Skeletal muscle satellite cell (primary cell): ENCODE measurements at regions not wholly inside any gene's neighbourhood (a gene's known extent, or its start where the extent isn't known, plus 50 kb on each side); places are given as distances from the start of the nearest gene placed in this dataset.

Source experiments
- H3K27me3 ChIP-seq: 2 replicates; pipeline ENCODE4 v1.7.0; 2013; ENCODE audit warnings: low read length; ENCODE audit not compliant: control insufficient read depth, insufficient read depth
- H3K36me3 ChIP-seq: 2 replicates; pipeline ENCODE4 v1.7.0; 2013; ENCODE audit warnings: mild to moderate bottlenecking, control low read depth, low read length; ENCODE audit not compliant: insufficient read depth
- H3K4me1 ChIP-seq: 2 replicates; pipeline ENCODE4 v1.7.0; 2013; ENCODE audit warnings: low read length; ENCODE audit not compliant: control insufficient read depth, insufficient read depth
- H3K4me2 ChIP-seq: 2 replicates; pipeline ENCODE4 v1.7.0; 2013; ENCODE audit warnings: mild to moderate bottlenecking, low read length
- H3K4me3 ChIP-seq: 2 replicates; pipeline ENCODE4 v1.7.0; 2013; ENCODE audit warnings: low read length
- H3K9ac ChIP-seq: 2 replicates; pipeline ENCODE4 v1.7.0; 2013; ENCODE audit warnings: mild to moderate bottlenecking, low read depth, low read length, moderate library complexity
- H3K9me3 ChIP-seq: replicated peaks from 2 replicates; pipeline ENCODE4 v1.7.0; 2013; ENCODE audit warnings: mild to moderate bottlenecking, control low read depth, low read length

DNA sequence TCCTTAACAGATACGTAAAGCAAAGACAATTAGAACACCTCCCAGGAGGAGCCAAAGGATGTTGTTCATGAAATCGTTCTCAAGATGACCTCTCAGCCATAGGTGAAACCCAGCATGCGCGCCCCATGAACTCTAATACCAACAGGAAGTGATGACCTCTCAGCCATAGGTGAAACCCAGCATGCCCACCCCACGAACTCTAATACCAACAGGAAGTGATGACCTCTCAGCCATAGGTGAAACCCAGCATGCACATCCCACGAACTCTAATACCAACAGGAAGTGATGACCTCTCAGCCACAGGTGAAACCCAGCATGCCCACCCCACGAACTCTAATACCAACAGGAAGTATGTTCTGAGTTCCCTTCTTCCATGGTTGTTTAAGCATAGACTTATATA is 205.2 kb upstream of the ADARB2 start:
- Histone ChIP-seq H3K4me1 (no peaks in the 10 kb centered on the region), H3K27me3 (no peaks in the 10 kb centered on the region), H3K4me3 (no peak overlapping the region), H3K9me3 (peaks cover 8% of the 10 kb centered on the region), H3K4me2 (no peak overlapping the region), H3K9ac (no peak overlapping the region), H3K36me3 (no peaks in the 10 kb centered on the region)

DNA sequence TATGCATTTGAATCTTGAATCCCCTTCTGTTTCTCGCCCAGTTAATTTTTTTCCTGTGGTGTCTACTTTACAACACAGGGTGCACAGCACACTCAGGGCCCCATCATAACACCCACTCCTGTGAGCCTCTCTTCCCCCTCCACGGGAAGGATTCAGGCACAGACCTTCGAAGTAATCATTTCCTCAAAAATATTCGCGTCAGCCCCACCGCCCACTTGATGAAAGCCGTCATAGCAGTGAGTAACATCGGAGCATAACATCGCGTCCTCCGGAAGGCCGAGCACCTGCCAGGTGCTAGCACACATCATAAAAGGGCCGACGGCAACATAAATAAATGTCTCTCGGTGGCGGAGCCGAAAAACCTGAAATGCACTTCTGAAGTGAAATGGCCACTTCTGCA is 201.7 kb upstream of the ADARB2 start:
- H3K4me3 ChIP-seq, result no peak overlapping the region
- no peak overlapping the region for H3K4me2 ChIP-seq
- no peak overlapping the region for H3K9ac ChIP-seq
- no peaks in the 10 kb centered on the region for H3K36me3 ChIP-seq
- H3K4me1 ChIP-seq, result no peaks in the 10 kb centered on the region
- H3K27me3 ChIP-seq, result no peaks in the 10 kb centered on the region
- H3K9me3 ChIP-seq, result peaks cover 12% of the 10 kb centered on the region

DNA sequence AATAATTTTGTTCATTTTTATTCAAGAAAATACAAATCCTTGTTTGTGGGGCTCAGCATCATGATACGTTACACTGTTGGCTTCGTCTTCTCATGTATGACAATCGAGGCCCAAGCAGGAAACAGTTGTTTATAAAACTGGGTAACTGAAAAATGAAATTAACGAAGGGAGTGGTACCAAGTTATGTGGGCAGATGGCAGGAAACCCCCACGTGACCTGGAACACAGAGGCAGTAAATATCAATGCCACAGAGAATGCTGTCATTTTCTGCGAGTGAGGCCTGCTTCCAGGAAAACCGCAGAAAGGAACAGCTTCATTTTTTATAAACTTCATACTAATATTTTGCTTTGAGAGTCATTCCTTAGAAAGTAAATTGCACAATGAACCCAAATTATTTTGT is 201.0 kb upstream of the ADARB2 start:
- Histone ChIP-seq H3K4me3 (no peak overlapping the region), H3K4me1 (no peaks in the 10 kb centered on the region)

DNA sequence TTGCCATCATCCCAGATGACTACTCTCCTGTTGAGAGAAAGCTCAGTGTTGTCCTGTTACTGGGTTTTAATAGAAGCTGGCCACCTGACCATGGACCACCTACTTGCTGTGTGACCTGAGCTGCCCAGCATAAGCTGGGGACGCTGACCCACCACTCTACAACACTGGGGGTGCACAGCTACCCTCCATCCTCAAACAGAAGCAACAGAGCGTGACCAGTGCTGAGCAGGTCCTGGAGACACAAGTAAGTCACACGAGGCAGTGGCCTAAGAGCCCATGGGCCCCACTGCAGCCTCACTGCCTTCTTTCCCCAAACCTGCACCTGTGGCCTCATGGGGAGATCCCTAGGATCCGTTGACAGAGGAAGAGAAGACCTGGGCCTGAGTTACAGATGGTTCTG is 198.6 kb upstream of the ADARB2 start:
- Histone ChIP-seq H3K4me3 (no peak overlapping the region), H3K9me3 (peaks cover 9% of the 10 kb centered on the region), H3K9ac (no peak overlapping the region), H3K27me3 (no peaks in the 10 kb centered on the region), H3K36me3 (no peaks in the 10 kb centered on the region), H3K4me1 (no peaks in the 10 kb centered on the region), H3K4me2 (no peak overlapping the region)

More for the DNA sequence above, 201.0 kb upstream of the ADARB2 start:
- Histone ChIP-seq H3K9me3 (peaks cover 12% of the 10 kb centered on the region), H3K27me3 (no peaks in the 10 kb centered on the region), H3K4me2 (no peak overlapping the region), H3K9ac (no peak overlapping the region), H3K36me3 (no peaks in the 10 kb centered on the region)

DNA sequence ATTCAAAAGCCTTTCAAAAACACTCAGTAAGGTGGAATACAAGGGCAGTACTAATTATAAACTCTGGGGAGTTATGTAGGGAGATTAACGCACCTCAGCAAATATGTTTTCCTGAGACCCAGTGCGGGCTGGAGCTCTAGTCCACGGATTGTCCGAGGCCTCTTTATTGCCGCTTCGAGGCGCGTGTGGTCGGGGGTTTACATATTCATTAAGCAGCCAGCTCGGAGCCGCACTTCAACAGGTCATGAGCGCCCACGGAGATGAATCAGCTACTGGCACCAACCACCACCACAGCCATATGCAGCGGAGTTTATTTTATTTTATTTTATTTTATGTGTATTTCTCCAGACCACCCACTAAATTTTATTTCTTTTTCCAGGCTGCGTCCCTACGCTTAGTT is 195.9 kb upstream of the ADARB2 start:
- Histone ChIP-seq H3K9me3 (peaks cover 9% of the 10 kb centered on the region), H3K9ac (no peak overlapping the region), H3K36me3 (no peaks in the 10 kb centered on the region), H3K27me3 (no peaks in the 10 kb centered on the region), H3K4me3 (no peak overlapping the region), H3K4me2 (no peak overlapping the region), H3K4me1 (no peaks in the 10 kb centered on the region)

DNA sequence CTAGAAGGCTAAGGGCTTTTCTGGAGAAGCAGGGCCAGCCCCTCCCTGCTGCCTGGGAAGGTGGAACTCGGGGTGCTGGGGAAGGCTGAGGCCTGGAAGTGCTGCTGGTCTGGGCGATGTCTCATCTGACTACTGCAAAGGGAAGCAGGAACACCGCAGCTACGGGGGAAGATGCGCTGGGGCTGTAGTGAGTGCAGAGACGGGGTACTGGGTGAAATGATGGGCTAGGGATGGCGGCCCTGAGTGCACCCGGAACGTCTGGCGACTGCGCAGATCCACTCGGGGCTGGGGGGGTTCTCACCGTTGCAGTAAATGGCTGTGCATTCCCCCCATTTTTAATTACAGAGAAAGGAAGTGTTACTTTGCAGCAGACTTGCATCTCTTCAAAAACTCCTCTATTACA is 195.4 kb upstream of the ADARB2 start:
- Histone ChIP-seq H3K9ac (no peak overlapping the region), H3K27me3 (no peaks in the 10 kb centered on the region), H3K4me2 (no peak overlapping the region), H3K4me1 (no peaks in the 10 kb centered on the region), H3K4me3 (no peak overlapping the region), H3K36me3 (no peaks in the 10 kb centered on the region), H3K9me3 (peaks cover 9% of the 10 kb centered on the region)

DNA sequence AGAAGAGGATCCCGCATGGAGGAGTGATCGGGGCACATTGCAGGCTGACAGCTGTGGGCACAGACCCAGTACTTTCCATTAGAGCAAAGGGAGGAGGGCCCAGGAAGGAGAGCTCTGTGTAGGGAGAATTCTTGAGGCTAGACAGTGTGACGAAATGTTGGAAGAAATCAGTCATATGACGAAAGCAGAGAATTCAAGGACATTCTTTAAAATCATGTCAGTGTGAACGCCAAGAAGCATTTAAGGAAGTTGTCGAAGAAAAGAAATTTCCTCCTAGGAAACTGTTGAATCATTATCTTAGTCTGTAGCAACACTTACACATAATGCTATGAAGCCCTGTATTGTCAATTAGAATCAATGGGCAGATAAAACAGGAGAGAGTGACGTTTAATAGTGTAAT is 191.3 kb upstream of the ADARB2 start:
- no peak overlapping the region for H3K4me2 ChIP-seq
- no peaks in the 10 kb centered on the region for H3K9me3 ChIP-seq
- H3K36me3 ChIP-seq, result no peaks in the 10 kb centered on the region
- no peak overlapping the region for H3K9ac ChIP-seq
- H3K4me3 ChIP-seq, result no peak overlapping the region
- H3K27me3 ChIP-seq, result no peaks in the 10 kb centered on the region
- no peaks in the 10 kb centered on the region for H3K4me1 ChIP-seq

DNA sequence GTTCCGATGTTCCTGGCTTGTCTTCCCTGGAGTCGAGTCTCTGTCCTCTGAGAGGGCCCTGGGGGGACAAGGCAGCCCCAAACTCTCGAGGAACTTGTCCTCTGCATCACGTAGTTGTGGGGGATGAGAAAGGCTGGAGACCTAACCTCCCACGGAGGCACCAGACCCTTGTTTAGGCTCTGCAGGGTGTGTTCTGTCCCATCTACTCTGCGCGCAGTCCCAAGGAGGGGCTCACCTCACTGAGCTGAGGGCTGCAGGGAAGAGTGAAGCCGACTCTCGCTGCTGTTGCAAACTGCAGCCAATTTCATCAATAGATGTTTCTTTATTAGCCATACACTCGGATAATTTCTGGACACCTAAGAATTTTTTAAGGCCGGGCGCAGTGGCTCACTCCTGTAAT is 186.7 kb upstream of the ADARB2 start:
- H3K36me3 ChIP-seq, result no peaks in the 10 kb centered on the region
- H3K4me2 ChIP-seq, result no peak overlapping the region
- no peaks in the 10 kb centered on the region for H3K27me3 ChIP-seq
- no peak overlapping the region for H3K4me3 ChIP-seq
- no peaks in the 10 kb centered on the region for H3K9me3 ChIP-seq
- no peak overlapping the region for H3K9ac ChIP-seq
- H3K4me1 ChIP-seq, result no peaks in the 10 kb centered on the region

DNA sequence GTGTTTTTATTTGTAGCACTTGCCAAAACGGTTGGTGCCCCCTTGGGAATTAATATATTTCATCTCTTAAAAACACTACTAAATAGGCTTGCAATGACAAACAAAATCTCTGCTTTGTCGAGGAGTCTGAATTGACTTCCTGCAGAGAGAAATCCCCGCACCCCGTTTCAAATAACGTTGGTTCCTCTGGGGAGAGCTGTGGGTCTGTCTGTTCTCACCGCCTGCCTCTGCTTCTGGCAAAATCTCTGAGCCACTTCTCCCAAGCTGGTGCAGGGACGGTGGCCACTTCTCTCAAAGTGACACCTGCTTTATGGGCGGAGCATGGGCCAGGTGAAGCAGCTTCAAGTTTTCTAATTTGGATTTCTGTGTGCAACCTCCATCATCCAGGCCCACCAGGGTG is 186.3 kb upstream of the ADARB2 start:
- Histone ChIP-seq H3K4me1 (no peaks in the 10 kb centered on the region), H3K9ac (no peak overlapping the region), H3K36me3 (no peaks in the 10 kb centered on the region), H3K27me3 (no peaks in the 10 kb centered on the region), H3K9me3 (no peaks in the 10 kb centered on the region), H3K4me2 (no peak overlapping the region), H3K4me3 (no peak overlapping the region)

DNA sequence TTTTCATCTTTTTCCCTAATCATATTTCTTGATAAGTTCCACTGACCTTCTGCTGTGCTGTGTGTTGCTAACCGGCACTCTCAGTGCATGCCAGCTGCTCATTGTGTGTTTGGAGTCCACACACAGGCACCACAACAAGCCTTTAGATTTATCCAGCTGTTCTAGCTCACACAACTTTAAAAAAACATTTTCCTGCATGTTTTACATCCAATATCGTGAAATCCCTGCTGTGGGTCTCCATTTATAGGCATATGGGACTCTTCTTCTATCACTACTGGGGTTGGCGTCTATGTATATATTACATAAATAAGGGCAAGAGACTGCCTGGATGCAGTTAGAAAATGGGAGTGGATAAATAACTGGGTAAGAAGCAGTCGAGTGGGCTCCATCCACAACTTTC is 183.6 kb upstream of the ADARB2 start:
- no peak overlapping the region for H3K9ac ChIP-seq
- H3K4me2 ChIP-seq, result no peak overlapping the region
- H3K4me1 ChIP-seq, result no peaks in the 10 kb centered on the region
- H3K36me3 ChIP-seq, result no peaks in the 10 kb centered on the region
- H3K9me3 ChIP-seq, result no peaks in the 10 kb centered on the region
- no peak overlapping the region for H3K4me3 ChIP-seq
- H3K27me3 ChIP-seq, result no peaks in the 10 kb centered on the region

DNA sequence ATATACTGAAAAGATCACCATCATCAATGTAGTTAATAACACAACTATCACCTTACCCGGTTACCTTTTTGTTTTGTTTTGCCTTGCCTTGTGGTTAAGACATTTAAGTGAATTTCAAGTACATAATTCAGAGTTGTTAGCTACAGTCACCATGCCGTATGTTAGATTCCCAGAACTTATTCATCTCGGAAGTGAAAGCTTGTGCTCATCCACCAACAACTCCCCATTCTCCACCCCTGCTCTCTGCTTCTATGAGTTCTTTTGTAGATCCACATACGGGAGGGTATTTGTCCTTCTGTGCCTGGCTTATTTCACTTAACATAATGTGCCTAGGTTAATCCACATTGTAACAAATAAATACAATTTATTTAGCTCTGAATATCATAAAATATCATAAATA is 182.8 kb upstream of the ADARB2 start:
- no peak overlapping the region for H3K4me3 ChIP-seq
- H3K4me2 ChIP-seq, result no peak overlapping the region
- no peak overlapping the region for H3K9ac ChIP-seq
- H3K4me1 ChIP-seq, result no peaks in the 10 kb centered on the region
- H3K36me3 ChIP-seq, result no peaks in the 10 kb centered on the region
- H3K9me3 ChIP-seq, result no peaks in the 10 kb centered on the region
- H3K27me3 ChIP-seq, result no peaks in the 10 kb centered on the region

DNA sequence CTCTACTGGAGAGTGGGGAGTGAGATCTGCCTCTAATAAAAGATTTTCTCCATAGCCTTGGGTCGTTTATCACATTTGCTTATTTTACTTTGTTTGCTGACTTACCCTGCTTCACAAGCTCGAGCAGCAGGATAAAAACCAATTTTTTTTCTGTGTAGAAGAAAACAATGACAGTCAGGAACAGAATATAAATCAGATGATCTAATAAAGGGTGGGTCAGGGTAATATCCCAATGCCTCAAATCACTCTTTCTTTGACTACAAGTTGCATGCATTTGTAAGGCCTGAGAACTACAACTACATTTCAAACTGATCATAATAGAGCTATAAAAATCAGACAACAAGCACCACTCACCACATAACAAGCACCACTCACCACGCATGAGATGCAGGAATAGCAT is 174.4 kb upstream of the ADARB2 start:
- Histone ChIP-seq H3K4me1 (no peaks in the 10 kb centered on the region), H3K27me3 (no peaks in the 10 kb centered on the region), H3K4me3 (no peak overlapping the region), H3K9me3 (peaks cover 2% of the 10 kb centered on the region), H3K9ac (no peak overlapping the region), H3K4me2 (no peak overlapping the region), H3K36me3 (no peaks in the 10 kb centered on the region)
